HG03108 (cell line): ENCODE measurements at regions not wholly inside any gene's neighbourhood (a gene's known extent, or its start where the extent isn't known, plus 50 kb on each side); places are given as distances from the start of the nearest gene placed in this dataset.

Experiments used
- ATAC-seq: cut with Tn5 transposase; IDR thresholded peaks from one replicate; pipeline ENCODE4 v1.9.1; 2021; ENCODE audit warnings: moderate library complexity; ENCODE audit not compliant: unreplicated experiment

GRCh38 chr13:105048677-105049076, 1486.8 kb downstream of the EFNB2 start:
- no peak for ATAC-seq

- ATAC-seq: no peak
These were observed 1487.7 kb downstream of the EFNB2 start for GRCh38 chr13:105047676-105048295.

GRCh38 chr13:105037110-105037509, 1498.4 kb downstream of the EFNB2 start:
- no peak for ATAC-seq

GRCh38 chr13:105035092-105035491, 1500.4 kb downstream of the EFNB2 start:
- ATAC-seq: no peak

- no peak for ATAC-seq
These were observed 1501.5 kb downstream of the EFNB2 start for GRCh38 chr13:105033999-105034398.

- ATAC-seq: no peak
These were observed 1504.2 kb downstream of the EFNB2 start for GRCh38 chr13:105031306-105031705.

- no peak for ATAC-seq
These were observed 1504.6 kb downstream of the EFNB2 start for GRCh38 chr13:105030851-105031250.

- ATAC-seq: no peak
These were observed 1516.4 kb downstream of the EFNB2 start for GRCh38 chr13:105019073-105019472.

GRCh38 chr13:105016266-105016665, 1519.2 kb downstream of the EFNB2 start:
- no peak for ATAC-seq

- ATAC-seq: no peak
These were observed 1526.9 kb downstream of the EFNB2 start for GRCh38 chr13:105008604-105009003.

GRCh38 chr13:105007166-105007808, 1528.2 kb downstream of the EFNB2 start:
- ATAC-seq: no peak

GRCh38 chr13:104996022-104996421, 1539.4 kb downstream of the EFNB2 start:
- ATAC-seq: no peak

GRCh38 chr13:104993708-104994107, 1541.8 kb downstream of the EFNB2 start:
- no peak for ATAC-seq

- no peak for ATAC-seq
These were observed 1547.8 kb downstream of the EFNB2 start for GRCh38 chr13:104987621-104988020.

GRCh38 chr13:104984296-104984818, 1551.1 kb downstream of the EFNB2 start:
- peak; percentile 78 for ATAC-seq

- ATAC-seq: no peak
These were observed 1551.9 kb downstream of the EFNB2 start for GRCh38 chr13:104983601-104984000.

- no peak for ATAC-seq
These were observed 1554.9 kb downstream of the EFNB2 start for GRCh38 chr13:104980586-104980985.

- no peak for ATAC-seq
These were observed 1556.0 kb downstream of the EFNB2 start for GRCh38 chr13:104979281-104980030.

- no peak for ATAC-seq
These were observed 1558.5 kb downstream of the EFNB2 start for GRCh38 chr13:104976986-104977385.

GRCh38 chr13:104975272-104975671, 1560.2 kb downstream of the EFNB2 start:
- peak; percentile 60 for ATAC-seq

- ATAC-seq: no peak
These were observed 1566.6 kb downstream of the EFNB2 start for GRCh38 chr13:104968876-104969275.
